NCI-H69 (cell line): ENCODE measurements at regions not wholly inside any gene's neighbourhood (a gene's known extent, or its start where the extent isn't known, plus 50 kb on each side); places are given as distances from the start of the nearest gene placed in this dataset.
A peak's percentile ranks its signal among the peaks of the same experiment; 100 is the strongest.

Experiments
- DNase-seq: peaks from one replicate; lab custom pipeline; 2025; lab: John Stamatoyannopoulos, UW

GRCh38 chr6:139640448-139640847 lies 266.0 kb upstream of the CITED2 start:
- DNase-seq = no peak

- no peak for DNase-seq
Observed at GRCh38 chr6:139639507-139639906, 265.1 kb upstream of the CITED2 start.

DNA sequence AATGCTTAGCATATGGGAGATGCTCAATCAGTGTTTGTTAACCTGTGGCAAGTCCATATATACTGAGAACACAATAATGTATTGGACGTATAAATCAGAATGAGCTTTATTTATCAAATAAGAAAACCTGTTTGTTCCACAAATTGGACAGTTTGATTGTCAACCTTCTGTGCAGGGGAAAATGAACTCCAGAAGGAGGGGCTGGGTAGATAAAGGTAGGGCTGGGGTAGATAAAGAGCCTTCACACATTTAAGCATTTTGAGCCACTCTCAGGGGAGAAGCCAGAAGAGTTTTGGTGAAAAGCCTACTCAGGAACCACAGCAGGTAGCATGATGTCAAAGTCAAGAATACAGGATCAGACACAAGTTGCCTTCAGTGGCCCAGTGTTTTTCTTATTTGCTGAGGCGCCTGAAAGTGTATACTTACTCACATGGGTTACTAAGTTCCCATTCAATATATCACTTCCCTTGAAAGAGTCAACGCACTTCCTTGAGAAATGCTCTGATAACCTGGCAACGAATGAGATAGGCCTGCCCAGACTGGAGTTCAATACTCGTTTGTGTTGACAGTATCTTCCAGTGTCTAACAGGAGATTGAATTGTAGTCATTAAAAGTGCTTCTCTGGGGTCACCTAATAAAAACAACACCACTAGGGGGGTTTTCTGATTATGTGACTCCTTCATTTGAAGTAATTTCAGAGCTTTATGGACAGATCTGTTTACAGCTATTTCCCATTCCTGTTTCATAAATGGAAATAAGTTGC lies 263.9 kb upstream of the CITED2 start:
- no peak for DNase-seq

- DNase-seq = no peak
Observed at GRCh38 chr6:139637766-139638165, 263.3 kb upstream of the CITED2 start.

- DNase-seq = no peak
Observed at GRCh38 chr6:139636391-139636790, 261.9 kb upstream of the CITED2 start.

GRCh38 chr6:139635401-139636130 lies 261.1 kb upstream of the CITED2 start:
- no peak for DNase-seq

- no peak for DNase-seq
Observed at GRCh38 chr6:139632840-139633239, 258.4 kb upstream of the CITED2 start.

DNA sequence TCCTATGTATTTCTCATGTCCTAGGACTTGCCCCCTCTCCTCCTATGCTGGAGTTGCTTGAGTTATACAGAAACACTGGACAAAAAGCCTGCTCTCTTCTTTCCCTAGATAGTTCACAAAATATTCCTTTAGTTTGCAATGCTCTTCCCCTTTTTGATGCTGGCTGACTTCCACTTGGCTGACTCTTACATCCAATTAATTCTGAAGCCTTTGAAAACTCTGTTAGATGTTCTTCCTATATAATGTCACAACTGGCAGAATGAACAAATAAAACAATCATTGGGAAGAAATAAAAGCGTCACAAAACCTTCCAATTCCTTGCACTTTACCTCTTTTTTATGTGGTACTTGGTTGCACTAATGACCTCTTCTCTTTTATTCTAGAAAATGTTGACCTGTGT lies 253.8 kb upstream of the CITED2 start:
- DNase-seq = no peak

DNA sequence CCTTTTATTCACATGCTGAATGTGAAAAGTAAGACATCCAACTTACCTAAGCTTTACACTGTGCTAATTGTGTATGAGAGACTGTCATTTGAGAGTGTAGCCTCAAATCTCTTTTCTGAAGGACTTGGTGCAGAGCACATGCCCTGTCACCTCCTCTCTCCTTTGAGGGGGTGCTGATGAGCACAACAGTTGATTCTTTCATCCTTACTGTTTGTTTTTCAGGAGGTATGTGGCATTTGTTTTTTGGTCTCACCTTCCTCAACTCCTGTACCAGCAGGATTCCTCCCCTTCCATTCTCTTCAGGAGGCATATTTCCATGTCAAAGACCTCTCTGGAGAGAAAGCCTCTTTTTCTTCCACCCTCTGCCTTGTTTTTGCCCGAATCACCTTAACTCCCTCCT lies 252.6 kb upstream of the CITED2 start:
- DNase-seq = no peak

- peak; percentile 26 for DNase-seq
Observed at GRCh38 chr6:139625998-139626975, 251.8 kb upstream of the CITED2 start.

DNA sequence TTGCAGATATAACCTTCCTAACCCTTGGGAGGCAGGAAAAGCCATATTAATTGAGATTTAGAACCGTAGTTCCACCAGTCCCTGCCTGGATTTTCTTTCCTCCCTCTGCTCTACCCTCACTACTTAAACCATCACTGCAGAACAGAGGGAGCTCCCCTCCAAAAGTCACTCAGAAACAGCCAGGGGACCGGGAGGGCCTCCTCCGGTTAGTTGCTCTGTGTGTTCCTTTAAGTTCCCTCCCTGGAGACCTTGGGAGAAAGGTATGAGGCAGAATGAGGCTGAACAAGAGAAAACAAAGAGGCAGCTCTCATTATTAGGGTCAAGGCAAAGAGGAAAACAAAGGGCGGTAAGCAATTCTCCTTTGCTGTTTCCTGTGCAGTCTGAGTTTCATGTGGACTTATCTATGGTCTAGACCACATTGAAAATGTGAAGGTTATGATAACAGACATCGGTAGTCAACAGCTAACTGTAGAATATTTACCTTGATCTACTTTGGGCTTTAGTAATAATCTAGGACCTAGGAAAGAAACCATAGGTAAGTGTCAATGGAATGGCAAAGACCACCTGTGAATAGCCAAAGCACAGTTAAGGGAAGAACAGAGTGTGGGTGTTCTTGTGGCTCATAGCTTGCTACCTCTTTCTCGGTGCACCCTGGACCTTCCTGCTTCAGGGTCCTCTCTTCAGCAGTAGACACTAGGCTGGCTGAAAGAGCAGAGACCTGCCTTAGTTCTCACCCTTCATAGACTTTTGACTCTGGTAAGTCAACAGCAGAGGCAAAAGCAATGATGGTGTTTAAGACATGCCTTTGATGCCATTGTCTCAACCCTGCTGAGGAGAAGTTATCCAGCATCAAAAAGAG lies 250.9 kb upstream of the CITED2 start:
- DNase-seq = no peak

DNA sequence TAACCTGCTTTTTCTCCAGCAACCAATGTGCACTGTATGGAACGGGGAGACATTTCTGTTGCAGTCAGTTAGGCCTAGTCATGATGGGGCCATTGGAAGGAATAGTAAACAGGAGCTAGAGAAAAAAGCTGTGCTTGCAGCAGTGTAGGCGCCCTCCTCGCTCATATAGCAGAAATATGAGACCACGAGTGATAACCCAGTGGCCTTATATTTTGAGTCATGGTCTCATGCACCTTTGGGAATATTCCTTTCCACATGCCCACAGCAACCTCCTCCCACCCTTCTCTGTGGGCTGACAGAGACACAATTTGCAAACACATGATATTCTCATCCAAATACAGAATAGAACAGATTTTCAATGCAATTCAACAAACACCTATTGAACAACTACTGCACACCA lies 248.9 kb upstream of the CITED2 start:
- DNase-seq = no peak

DNA sequence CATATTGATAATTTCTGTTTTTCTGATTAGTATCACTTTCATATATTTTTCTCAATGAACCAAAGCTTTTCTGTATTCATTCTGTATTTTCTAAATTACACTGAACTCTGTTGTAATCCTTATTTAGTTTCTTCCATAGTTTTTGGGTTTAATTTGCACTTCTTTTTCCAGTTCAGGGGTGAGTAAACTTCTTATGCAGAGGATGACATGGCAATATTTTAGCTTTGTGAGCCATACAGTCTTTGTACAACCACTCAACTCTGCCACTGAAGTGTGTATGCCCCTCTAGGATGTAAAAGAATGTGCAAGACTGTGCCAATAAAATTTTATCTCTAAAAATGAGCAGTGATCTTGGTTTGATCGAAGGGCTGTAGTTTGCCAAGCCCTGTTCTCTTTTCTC lies 239.0 kb upstream of the CITED2 start:
- DNase-seq = no peak

- no peak for DNase-seq
Observed at GRCh38 chr6:139612135-139612465, 237.7 kb upstream of the CITED2 start.

- DNase-seq = no peak
Observed at GRCh38 chr6:139611327-139612134, 237.1 kb upstream of the CITED2 start.

DNA sequence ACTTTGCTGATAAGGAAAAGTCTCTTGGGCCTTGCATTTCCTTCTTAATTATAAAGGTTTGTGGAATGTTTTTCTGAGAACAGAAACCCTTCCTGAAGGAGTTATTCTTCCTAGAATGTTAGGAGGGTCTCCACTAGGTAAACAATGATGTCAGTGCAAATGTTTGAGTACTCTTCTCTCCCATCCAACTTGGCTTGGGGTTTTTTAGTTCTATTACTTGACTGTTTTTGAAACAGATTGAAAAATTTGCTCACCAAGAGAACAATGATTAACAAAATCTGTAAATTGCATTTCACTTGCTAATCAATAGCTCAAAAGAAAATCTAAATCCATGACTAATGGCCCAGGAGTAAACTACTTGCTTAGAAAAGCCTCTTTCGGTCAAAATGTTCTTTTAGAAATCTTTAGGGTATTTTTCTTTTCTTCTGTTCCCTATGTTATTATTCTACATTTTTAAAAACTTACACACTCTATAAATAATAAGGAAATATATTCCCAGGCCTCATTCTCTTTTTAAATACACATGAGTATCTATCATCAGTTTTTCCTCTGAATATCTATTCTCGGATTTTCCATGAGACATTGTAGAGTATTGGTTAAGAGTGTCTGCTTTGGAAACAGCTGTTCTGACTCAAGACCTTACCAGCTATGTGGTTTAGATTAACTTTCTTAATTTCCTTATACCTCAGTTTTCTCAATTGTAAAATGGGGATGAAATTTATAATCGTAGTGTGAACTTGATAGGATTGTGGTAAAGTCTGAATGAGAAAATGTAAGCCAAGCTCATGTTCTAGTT lies 234.2 kb upstream of the CITED2 start:
- DNase-seq = no peak

DNA sequence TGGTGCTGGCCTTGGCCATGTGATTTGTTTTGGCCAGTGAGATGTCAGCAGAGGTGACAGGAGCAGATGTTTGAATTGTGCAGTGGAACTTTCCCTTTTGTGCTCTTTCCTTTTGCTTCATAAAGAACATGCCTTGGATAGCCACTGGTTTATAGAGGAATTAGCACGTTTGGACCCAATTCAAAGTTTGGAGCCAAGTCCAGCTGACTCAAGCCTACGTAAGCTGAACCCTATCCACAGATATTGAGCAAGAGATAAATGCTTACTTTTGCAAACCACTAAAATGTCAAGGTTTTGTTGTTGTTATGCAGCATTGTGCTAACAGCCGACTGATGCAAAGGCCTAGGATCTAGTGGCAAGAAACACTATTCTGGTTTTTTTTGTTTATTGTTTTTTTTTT lies 230.9 kb upstream of the CITED2 start:
- DNase-seq = no peak

DNA sequence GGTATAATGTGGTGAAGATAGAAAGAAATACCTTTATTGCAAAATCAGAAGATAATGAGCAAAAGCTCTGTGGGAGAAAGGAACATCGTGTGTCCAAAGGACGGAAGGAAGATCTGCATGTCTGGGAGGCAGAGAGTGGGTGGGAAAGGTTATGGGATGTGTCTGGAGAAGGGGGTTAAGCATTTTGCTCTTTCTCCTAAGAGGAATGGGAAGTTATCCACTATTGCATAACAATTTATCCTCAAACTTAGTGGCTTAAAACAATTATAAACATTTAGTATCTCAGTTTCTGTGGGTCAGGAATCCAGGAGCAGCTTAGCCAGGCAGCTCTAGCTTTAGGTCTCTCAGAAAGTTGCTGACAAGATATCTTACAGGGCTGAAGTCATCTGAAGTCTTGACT lies 229.1 kb upstream of the CITED2 start:
- DNase-seq = no peak

DNA sequence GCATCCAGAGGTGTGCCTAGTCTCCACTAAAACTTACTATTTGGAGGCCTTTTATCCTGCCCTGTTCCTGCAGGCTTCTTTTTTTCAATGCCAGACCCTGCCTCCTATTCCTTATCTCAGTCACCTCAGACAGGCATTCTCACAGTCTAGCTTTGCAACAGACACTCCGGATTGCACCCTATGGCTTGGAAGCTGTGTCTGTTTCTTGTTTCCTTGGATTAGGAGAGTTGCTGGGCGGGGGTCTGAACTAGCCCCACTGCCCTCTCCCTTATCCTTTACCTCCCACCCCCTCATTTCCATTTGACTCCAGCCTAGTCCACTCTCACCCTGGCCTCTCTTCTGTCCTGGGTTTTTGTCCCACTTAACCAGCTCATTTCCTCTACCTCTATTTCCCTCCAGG lies 228.1 kb upstream of the CITED2 start:
- no peak for DNase-seq

- DNase-seq = no peak
Observed at GRCh38 chr6:139600919-139601475, 226.5 kb upstream of the CITED2 start.
